NCI-H69 (cell line): ENCODE measurements at regions not wholly inside any gene's neighbourhood (a gene's known extent, or its start where the extent isn't known, plus 50 kb on each side); places are given as distances from the start of the nearest gene placed in this dataset.
"Not testable (repeated sequence)": the region's sequence is repeated elsewhere in the genome, so short reads cannot be mapped to it uniquely, and the experiment has no call there.

ENCODE experiments used
- DNase-seq: peaks from one replicate; lab custom pipeline; 2025; lab: John Stamatoyannopoulos, UW

DNA sequence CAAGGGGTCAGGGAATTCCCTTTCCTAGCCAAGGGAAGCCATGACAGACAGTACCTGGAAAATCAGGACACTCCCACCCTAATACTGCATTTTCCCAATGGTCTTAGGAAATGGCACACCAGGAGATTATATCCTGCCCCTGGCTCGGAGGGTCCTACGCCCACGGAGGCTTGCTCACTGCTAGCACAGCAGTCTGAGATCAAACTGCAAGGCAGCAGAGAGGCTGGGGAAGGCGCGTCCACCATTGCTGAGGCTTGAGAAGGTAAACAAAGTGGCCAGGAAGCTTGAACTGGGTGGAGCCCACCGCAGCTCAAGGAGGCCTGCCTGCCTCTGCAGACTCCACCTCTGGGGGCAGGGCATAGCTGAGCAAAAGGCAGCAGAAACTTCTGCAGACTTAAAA lies 207.1 kb upstream of the OBI1 start:
- DNase-seq, result not testable (repeated sequence)

DNA sequence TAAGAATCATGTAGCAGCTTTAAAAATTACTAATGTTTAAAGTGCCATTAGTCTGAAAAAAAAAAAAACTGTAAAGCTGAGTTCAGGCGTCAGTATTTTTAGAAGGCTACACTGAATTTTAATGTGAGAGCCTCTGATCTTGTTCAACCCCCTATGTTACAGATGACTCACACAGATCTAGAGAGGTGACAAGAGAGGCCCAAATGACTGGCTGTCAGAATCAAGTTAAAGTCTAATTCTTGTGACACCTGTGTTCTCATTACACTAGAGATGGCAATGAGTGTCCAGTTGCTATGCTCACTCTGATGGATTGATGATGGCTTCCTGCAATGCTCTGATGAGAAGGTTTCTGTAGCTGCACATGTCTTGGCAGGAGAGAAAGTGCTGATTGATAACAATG lies 203.5 kb upstream of the OBI1 start:
- DNase-seq, result no peak

DNA sequence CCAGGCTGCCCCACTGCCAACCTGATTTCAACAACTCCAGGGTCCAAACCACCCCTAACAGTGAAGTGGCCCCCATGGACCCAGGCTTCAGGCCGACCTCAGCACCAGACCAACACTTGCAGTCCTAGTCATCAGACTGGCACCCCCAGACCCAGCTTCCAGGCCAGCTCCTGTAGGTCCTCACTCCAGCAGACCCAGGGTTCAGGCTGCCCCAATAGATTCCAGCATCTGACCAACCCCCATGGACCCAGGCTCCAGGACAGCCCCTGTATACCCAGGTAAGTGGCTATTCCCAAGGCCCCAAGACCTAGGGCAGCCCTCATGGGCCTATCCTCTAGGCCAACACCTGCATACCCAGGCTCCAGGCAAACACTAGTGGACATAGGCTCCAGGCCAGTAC lies 193.8 kb upstream of the OBI1 start:
- DNase-seq, result no peak

DNA sequence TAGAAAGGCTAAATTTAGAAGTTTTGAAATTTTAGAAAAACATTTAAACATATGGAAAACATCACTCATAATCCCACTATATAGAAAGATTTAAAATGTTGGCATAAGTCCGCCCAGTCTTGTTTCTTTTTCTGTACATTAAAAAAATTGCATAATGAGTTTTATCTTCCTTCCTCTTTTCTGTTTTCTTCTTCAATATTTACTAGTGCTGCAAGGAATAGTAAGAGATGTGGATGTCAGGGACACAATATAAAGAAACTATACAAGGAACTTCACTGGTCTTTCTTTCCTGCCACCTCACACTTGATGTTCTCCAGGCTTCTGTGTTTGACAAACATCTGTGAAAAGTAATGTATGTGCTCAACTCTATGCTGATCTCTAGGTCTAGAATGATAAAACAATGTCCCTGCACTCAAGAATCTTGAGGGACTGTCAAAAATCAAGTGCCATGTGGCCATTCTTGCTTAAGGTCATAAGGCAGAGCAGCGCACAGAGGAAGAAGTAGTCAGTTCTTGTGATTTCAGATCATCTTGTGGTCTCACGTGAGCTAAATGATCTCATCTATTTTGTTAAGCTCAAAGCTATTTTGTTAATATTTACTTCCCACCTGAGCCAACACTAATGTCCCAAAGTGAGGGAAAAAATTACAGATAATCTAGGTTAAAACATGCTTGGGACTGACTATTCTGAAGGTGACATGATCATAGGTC lies 186.9 kb upstream of the OBI1 start:
- DNase-seq, result no peak

DNA sequence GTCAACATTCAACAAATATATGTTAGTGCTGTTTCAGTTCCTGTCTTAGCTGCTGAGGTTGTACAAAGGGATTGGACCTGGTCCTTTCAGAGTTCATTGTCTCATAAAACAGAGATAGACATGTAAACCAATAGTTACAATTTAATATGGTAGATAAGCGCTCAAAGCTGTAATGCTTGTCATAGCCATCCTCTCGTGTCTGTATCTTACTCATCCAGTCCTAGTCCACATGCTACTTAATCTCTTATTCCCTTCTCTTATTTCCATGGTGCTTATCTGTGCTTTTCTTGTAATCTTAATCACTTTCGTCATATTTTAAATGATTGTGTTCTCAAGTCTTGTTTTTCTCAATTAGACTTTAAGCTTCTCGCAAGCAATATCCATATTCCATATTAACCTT lies 185.2 kb upstream of the OBI1 start:
- no peak for DNase-seq

DNA sequence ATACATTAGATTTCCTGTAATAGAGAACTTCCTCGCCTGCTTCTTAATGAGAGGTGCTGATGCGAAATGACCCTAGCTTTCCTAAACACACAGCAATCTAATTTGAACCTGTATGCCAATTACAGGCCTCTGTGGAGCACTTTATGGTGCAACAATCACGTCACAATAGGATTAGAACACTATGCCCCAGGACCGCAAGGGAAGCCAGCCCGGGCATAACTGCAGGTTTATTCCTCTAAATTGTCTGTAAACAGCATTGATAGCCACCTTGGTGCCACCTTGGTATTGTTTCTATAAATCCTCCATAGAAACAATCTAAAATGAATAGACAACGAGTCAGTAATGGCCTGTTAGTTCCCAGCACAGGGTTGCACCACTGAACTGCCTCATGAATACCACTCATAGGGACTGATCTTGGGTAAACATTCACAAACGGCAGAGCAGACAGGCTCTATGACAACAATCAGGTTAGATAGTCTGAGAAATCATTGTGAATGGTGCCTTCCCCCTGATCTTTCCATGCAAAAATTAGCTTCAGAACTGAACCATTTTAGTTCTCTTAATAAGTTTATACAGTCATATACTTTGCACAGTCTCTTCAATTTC lies 182.5 kb upstream of the OBI1 start:
- peak; percentile 82 for DNase-seq

DNA sequence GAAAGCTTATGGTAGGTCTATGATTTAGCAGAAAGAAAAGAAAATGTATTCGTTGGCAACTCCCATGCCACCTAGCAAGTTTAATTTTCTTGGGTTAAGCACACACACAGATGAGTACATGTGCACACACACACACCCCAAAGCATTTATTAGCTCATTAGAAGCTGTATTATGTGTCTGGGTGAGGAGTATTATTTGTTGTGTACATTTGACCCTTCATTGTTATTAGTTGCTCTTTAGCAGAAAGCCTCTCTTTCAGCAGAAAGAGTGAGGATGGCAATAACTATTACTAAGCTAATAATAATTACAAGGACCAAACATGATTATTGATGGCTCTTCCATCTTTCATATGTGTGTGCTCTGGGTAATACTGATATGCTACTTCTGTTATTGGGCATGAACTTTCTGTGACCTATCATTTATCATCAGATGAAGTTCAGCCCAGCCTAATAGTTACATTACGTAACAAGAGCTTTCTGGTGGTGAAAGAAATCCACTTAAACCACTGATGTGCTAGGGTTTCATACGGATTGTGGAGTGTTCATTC lies 177.4 kb upstream of the OBI1 start:
- no peak for DNase-seq

DNA sequence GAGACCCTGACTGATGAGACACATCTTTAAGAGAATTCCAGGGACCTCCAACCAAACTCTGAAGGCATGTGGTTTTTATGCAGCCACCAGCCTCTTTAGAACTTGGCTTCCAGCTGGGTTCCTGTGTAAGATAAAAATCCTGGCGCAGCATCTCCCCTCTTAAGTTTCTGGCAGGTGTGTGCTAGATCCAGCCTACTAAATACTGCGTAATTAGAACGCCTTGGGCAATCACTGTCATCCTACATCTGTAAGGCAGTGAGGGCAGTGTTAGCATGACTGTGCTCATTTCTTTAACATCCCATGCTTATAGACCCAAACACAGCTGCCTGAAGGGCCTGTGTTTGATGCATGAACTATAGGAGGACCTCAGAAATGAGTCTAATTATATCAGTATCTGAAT lies 173.5 kb upstream of the OBI1 start:
- DNase-seq, result peak; percentile 20

DNA sequence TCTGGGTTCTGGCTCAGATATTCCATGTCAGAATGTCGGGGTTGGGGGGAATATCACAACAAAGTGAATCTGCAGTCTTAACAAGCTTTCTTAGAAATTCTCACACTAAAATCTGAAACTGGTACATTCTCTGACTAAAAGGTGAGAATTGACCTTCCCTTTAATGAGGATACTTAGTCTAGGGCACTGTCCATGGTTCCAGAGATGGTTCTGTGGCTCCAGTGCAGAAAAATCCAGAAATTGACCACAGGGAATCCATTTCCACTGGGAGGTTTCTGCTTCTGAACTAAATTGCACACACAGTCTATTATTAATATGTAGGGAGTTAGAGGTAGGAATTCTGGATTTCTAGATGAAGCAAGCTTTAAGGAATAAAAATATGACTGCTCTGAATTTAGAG lies 171.6 kb upstream of the OBI1 start:
- DNase-seq, result no peak

DNA sequence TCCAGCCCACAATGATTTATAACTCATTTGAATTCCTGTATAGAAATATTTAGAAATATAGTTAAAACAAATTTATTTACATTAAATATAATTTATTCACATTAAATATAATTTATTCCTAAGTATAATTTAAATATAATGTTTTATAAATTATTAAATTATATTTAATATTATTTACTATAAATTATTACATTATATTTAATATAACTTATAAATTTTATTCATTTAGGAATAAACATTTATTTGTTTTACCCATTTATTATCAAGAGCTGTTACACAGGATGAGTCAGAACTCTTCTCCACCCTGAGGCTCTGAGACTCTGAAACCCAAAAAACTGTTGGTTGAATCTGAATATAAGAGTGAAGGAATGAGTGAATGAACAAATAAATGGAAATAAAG lies 170.9 kb upstream of the OBI1 start:
- DNase-seq, result no peak

DNA sequence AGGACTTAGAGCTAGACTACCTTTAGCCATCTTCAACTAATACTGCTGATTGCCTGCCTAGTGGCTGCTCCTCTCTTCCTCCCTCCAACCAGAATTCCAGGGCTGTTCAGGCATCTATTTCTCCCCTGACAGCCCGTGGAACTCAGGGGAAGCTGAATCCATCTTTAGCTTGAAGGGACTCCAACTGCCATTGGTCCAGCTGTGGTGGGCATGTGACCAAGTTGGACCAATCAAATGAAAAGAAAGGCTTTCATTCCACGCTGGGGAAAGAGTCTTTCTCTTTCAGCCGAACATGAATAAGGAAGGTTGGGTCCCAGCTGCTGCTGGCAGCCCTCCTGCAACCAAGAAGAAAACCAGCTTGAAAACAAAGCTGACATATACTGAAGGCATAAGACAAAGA lies 168.5 kb upstream of the OBI1 start:
- DNase-seq, result peak; percentile 0

DNA sequence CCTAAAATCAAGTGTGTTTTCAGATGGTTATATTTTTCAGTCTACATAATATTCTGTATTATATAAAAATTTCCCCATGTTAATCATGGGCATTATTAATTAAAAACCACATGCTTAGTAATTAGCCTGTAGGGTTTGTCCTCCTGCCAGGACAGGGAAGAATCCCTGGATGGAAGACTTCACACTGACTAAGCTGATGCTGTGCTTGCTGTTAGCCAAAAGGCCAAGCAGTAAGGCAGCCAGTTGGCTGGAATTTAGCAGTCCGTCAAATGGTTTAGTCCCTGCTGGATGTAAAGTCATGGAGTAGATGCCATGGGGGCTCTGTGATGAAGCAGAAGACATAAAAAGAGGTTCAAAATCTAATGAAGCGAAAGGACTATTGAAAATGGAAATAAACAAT lies 168.0 kb upstream of the OBI1 start:
- DNase-seq, result no peak

DNA sequence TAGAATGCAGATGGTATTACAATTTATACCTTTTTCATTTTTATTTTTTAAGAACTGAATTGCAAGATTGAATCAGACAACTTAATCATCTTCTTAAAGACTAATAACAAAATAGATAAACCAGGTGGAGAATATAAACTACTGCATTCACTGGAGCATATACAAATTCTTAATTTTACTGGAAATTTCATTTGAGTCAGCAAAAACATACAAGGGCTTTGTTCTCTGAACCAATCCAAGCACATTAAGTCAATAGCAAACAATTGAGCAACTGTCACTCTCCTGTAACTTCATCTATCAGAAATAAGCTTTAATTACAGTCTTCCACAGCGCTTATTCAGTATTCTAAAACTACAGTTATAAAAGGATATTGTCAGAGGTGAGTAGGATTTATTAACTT lies 167.4 kb upstream of the OBI1 start:
- DNase-seq, result peak; percentile 1

DNA sequence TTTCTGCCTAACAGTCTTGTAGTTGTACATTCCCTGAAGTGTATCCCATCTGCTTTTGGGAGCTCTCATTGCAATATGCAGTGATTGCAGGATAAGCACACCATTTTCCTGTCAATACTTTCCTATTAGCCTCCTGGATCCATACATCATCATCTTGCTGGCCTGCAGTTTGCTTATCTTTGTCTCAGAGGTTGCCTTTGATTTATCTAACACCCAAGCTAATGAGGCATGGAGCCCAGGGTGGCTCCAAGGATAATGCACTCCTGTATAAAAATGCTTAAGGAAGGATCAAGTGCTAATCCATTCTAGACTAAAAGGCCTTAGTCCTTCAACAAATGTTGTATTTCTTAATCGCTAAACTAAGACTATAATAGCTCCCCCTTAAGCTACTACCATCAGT lies 161.6 kb upstream of the OBI1 start:
- no peak for DNase-seq

DNA sequence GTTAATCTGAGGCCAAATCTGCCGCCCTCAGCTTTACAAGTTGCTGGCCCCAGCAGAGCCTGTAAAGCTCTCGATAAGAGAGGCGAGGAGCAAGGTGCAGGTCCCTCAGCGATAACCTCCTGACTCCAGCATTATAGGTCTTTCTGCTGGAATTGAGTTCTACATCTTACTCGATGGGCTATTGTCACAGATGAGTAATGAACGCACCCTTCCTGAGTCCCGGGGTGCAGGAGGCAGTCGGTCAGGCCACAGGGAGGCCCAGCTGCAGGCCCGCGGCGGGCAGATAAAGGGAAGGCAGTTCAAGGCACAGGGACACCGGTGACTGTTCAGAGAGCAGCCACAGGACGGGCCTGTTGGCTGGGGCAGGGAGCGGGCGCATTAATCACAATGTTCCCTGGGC lies 157.6 kb upstream of the OBI1 start:
- DNase-seq, result no peak

DNA sequence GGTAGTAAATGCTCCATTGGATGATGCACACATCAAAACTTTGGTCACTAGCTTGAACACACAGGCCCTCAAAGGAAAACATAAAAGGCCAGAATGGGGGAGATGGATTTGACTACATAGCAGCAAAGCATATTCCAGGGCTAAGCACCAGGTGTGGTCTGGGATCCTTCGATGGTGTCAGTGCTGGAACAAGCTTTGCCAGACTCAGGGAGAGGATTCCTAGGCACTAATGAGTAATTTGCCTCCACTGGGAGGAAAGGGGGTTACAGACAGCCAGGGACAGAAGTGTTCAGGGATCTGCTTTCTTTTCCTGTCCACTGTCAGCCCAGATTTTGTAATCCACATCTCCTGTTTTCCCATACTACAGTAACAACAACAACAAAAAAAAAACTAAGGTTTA lies 157.2 kb upstream of the OBI1 start:
- no peak for DNase-seq

DNA sequence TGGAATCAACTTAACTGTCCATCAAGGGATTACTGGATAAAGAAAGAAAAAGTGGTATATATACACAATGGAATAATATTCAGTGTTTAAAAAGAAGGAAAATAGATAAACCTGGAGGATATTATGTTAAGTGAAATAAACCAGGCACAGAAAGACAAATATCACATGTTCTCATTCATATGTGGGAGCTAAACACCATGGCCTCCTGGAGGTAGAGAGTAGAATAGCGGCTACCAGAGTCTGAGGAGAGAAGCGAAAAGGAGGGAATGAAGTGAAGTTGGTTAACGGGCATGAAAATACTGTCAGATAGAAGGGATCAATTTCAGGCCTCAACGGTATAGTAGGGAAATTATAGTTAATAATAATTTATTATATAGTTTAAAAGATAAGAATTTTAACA lies 147.5 kb upstream of the OBI1 start:
- DNase-seq, result peak; percentile 20

DNA sequence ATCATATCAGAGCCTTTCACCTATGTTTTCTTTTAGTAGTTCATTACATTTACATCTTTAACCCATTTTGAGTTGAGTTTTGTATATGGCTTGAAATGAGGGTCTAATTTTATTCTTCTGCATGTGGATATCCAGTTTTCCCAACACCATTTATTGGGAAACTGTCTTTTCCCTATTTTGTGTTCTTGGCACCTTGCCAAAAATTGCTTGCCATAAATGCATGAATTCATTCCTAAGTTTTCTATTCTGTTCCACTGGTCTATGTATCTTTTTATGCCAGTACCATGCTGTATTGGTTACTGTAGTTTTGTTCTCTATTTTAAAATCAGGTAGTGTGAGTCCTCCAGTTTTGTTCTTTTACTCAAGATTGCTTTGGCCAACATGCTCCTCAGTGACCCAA lies 144.0 kb upstream of the OBI1 start:
- DNase-seq, result no peak

DNA sequence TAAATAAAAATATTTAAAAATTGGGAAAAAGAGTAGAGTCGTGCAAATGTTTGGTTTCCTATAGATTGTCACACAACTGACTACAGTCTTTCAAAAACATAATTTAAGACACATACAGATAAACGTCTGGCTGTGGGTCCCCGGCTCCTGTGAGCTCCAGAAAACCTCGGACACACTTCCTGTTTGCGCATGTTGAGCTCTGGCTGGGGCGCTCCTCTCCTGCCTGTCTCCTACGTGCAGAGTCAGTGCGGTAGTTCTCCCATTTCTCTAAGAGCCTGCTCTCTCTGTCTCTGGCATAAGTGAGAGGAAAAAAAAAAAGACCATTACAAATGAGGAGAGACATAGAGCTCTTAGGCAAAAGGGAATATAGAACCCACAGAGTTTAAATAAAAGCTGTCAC lies 128.2 kb upstream of the OBI1 start:
- peak; percentile 9 for DNase-seq

DNA sequence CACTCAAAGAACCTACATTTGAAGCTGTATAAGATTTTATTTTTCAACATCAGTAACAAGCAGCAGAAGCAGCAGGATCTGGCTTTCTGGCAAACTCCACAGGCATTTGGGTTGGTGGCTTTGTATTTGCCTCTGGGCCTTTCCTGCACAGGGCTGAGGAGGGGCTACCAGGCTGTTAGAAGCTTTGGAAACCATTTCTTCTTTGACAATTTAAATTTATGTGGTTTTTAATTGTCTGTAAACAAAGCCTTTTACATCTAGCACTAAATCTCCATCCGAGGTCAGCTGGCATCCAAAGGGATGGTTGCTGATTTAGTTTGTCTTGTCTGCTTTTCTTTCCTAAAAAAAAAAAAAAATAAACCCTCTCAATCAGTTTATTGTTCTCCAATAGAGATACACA lies 127.5 kb upstream of the OBI1 start:
- peak; percentile 53 for DNase-seq

DNA sequence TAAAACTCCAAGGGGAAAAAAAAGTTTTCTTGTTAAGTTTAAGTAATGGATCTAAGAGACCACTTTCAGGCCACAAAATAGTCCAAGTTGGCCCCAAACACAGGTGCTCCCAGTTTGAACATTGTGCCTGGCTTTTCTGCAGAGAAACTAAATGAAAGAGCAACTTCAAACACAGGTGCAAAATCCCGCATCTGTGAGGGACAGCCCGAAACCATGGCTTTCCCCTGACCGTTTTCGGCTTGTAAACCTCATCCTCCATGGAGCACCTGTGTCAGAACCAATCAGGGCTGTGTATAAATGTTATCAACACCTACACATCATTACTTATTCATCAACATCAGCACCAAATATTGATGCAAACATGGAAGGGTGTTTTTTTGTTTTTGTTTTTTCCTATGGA lies 126.8 kb upstream of the OBI1 start:
- no peak for DNase-seq

DNA sequence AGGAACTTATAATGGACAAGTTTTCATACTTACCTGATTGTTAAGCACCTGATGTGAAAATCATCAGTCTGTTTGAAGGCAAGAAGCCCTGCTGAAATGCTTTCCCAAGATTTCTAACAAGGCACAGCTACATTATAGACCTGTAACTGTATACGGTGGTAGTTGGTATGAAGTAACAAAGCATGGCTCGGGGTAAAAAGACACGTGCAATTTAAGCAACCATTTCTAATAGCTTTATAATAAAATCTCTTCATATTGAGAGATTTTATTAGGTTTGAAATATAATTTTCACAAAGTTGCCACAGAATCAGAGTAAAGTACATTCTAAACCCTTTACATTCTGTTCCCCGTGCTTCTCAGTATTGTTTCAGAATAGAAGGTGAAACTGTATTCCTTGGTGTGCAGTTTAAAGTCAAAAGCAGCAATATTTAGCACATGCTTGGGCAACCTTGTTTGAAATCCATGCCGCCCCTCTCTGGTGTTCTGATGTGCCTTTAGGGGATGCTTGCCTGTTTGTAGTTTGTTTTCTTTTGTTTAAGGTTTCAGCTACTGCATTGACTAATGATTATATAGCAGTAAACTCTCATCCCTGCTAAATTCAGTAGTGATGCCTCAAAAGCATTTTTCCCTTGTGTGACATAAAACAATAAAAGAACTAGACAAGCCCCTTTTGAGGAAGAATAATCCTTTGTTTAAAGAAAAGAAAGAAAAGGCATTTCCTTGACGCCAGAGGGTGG lies 125.2 kb upstream of the OBI1 start:
- DNase-seq, result peak; percentile 9

DNA sequence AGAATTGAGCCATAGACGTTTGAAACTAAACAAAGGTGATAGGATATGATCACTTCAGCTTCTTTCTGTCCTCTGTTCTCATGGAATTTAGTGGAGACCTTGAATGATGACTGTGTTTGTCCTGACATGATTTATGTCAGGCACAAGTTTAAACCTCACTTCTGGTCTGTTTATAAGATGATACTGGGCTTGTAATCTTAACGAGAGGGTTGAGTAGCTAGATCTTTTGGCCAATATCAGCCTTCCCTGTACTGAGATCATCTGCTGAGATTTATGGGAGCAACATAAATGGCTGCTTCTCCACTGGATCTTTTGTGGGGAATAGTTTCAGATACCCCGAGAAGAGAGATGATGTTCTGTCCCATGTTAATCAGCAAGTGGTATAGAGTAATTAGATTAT lies 121.8 kb upstream of the OBI1 start:
- DNase-seq, result no peak
